Stimulated activated CD4-positive, alpha-beta T cell treated with anti-CD3 and anti-CD28 coated beads, Interleukin-4, amount 100 ng/mL, for 48 hours (primary cell): ENCODE measurements at regions not wholly inside any gene's neighbourhood (a gene's known extent, or its start where the extent isn't known, plus 50 kb on each side); places are given as distances from the start of the nearest gene placed in this dataset.
"Not testable (repeated sequence)": the region's sequence is repeated elsewhere in the genome, so short reads cannot be mapped to it uniquely, and the experiment has no call there.

ENCODE experiments used
- DNase-seq, 2 donors: peaks; one replicate each; pipeline ENCODE4 v3.0.0-alpha.2; 2020; ENCODE audit warnings: low read depth in 2 of 2

- DNase-seq: not testable (repeated sequence)
Measured at GRCh38 chr2:125353542-125353941, 1302.4 kb upstream of the GYPC start.

- DNase-seq: no peak
Measured at GRCh38 chr2:125364192-125364983, 1291.6 kb upstream of the GYPC start.

GRCh38 chr2:125364984-125365265, 1291.0 kb upstream of the GYPC start:
- DNase-seq: no peak

- no peak for DNase-seq
Measured at GRCh38 chr2:125371867-125372266, 1284.1 kb upstream of the GYPC start.

GRCh38 chr2:125373293-125373692, 1282.7 kb upstream of the GYPC start:
- no peak for DNase-seq

GRCh38 chr2:125386074-125386473, 1269.9 kb upstream of the GYPC start:
- no peak for DNase-seq

- no peak for DNase-seq
Measured at GRCh38 chr2:125397535-125398251, 1258.3 kb upstream of the GYPC start.

- DNase-seq: no peak
Measured at GRCh38 chr2:125398738-125399524, 1257.0 kb upstream of the GYPC start.

- DNase-seq: no peak
Measured at GRCh38 chr2:125405816-125406215, 1250.1 kb upstream of the GYPC start.

- no peak for DNase-seq
Measured at GRCh38 chr2:125408874-125409538, 1247.0 kb upstream of the GYPC start.

- no peak for DNase-seq
Measured at GRCh38 chr2:125418483-125418882, 1237.5 kb upstream of the GYPC start.

- not testable (repeated sequence) for DNase-seq
Measured at GRCh38 chr2:125422198-125422770, 1233.7 kb upstream of the GYPC start.

- no peak for DNase-seq
Measured at GRCh38 chr2:125424266-125424785, 1231.6 kb upstream of the GYPC start.

- DNase-seq: no peak
Measured at GRCh38 chr2:125427721-125428315, 1228.1 kb upstream of the GYPC start.

GRCh38 chr2:125444106-125444505, 1211.9 kb upstream of the GYPC start:
- DNase-seq: no peak

GRCh38 chr2:125445495-125445894, 1210.5 kb upstream of the GYPC start:
- no peak for DNase-seq

GRCh38 chr2:125450092-125450491, 1205.9 kb upstream of the GYPC start:
- DNase-seq: no peak

- DNase-seq: no peak
Measured at GRCh38 chr2:125455110-125455509, 1200.8 kb upstream of the GYPC start.

GRCh38 chr2:125456693-125457363, 1199.1 kb upstream of the GYPC start:
- DNase-seq: no peak

GRCh38 chr2:125471963-125472362, 1184.0 kb upstream of the GYPC start:
- no peak for DNase-seq
